ENCODE measurements at regions not wholly inside any gene's neighbourhood (a gene's known extent, or its start where the extent isn't known, plus 50 kb on each side); places are given as distances from the start of the nearest gene placed in this dataset.

GRCh38 chr12:43114316-43114715 lies 437.7 kb downstream of the ADAMTS20 start:
- TF ChIP-seq CTCF (conservative IDR thresholded peaks at IDR 0.05; ENCODE audit: low read depth, low read length) (no peak), EZH2 (IDR thresholded peaks at IDR 0.05; ENCODE audit: low read length, unreplicated experiment) (no peak), EZH2phosphoT487 (IDR thresholded peaks at IDR 0.05; ENCODE audit: borderline replicate concordance, low read length) (no peak)

Measured in PC-3 (cell line).